ENCODE measurements at regions not wholly inside any gene's neighbourhood (a gene's known extent, or its start where the extent isn't known, plus 50 kb on each side); places are given as distances from the start of the nearest gene placed in this dataset.
"Not testable (repeated sequence)": the region's sequence is repeated elsewhere in the genome, so short reads cannot be mapped to it uniquely, and the experiment has no call there.

DNA sequence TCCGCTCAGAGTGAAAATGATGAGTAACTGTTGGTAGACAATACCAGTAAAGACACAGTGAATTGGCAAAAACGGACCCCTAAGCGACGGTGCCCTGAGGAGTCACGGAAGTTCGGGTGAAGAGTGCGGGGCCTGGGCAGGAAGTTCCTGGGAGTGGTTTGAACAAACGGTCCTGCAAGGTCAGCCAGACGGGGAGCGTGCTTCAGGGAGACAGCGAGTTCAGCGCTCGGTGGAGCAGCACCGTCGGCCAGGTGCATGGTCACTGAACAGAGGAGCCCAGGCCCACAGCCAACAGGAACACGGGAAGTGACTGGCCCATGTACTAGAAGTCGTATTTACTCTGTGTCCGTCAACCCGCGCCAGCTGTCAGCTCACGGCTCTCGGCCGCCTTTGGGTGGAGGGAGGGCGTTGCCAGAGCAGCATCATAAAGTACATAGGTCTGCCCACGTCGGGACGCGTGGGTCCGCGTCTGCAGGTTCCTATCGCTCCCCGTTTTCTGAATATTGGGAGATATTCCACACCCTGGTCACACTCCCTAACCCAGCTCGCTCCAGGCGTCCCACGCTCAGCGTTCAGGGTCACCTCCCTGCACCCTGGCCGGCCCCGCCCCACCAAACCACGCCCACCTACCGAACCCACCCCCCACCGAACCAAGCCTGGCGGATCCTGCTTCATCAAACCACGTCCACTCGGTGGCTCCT is 75.6 kb upstream of the UXS1 start:
- Histone ChIP-seq H3K79me2 (ENCODE audit: insufficient read depth, low read length) (no peaks in the 10 kb centered on the region), H4K20me1 (ENCODE audit: insufficient read depth, low read length) (no peaks in the 10 kb centered on the region), H3K27ac (ENCODE audit: low read length) (no peak overlapping the region), H3K36me3 (ENCODE audit: insufficient read depth, low read length) (no peaks in the 10 kb centered on the region), H3K4me2 (ENCODE audit: insufficient read depth, low read length) (no peak overlapping the region), H3K4me1 (ENCODE audit: insufficient read depth, low read length) (no peaks in the 10 kb centered on the region), H3K4me3 (ENCODE audit: low read depth in 1 of 2, low read length in 2 of 2) (no peak overlapping the region), H3K9me3 (ENCODE audit: insufficient read depth, low read length, severe bottlenecking) (no peaks in the 10 kb centered on the region), H2AFZ (ENCODE audit: low read depth, low read length) (no peak overlapping the region), H3K27me3 (ENCODE audit: insufficient read depth, low read length, poor library complexity) (no peaks in the 10 kb centered on the region), H3K9ac (ENCODE audit: low read depth, low read length) (no peak overlapping the region)
- DNase-seq: no peak
- ATAC-seq (ENCODE audit: insufficient read depth, low read depth): no peak
- TF ChIP-seq EZH2 (IDR thresholded peaks at IDR 0.05; ENCODE audit: borderline replicate concordance, low read depth, low read length, severe bottlenecking) (no peak), CTCF (IDR thresholded peaks at IDR 0.05; ENCODE audit: borderline replicate concordance, extremely low read depth, low read length, poor library complexity, severe bottlenecking) (no peak)

- ATAC-seq (ENCODE audit: insufficient read depth, low read depth) (no peak), DNase-seq (no peak)
- H2AFZ ChIP-seq (ENCODE audit: low read depth, low read length): no peak overlapping the region
- H3K27ac ChIP-seq (ENCODE audit: low read length): no peak overlapping the region
- no peaks in the 10 kb centered on the region for H3K4me1 ChIP-seq (ENCODE audit: insufficient read depth, low read length)
- H3K9ac ChIP-seq (ENCODE audit: low read depth, low read length): no peak overlapping the region
- no peaks in the 10 kb centered on the region for H3K79me2 ChIP-seq (ENCODE audit: insufficient read depth, low read length)
- H4K20me1 ChIP-seq (ENCODE audit: insufficient read depth, low read length): no peaks in the 10 kb centered on the region
- H3K4me2 ChIP-seq (ENCODE audit: insufficient read depth, low read length): no peak overlapping the region
- H3K27me3 ChIP-seq (ENCODE audit: insufficient read depth, low read length, poor library complexity): no peaks in the 10 kb centered on the region
- no peak overlapping the region for H3K4me3 ChIP-seq (ENCODE audit: low read depth in 1 of 2, low read length in 2 of 2)
- H3K9me3 ChIP-seq (ENCODE audit: insufficient read depth, low read length, severe bottlenecking): no peaks in the 10 kb centered on the region
- no peaks in the 10 kb centered on the region for H3K36me3 ChIP-seq (ENCODE audit: insufficient read depth, low read length)
- no peak for TF ChIP-seq EZH2 (IDR thresholded peaks at IDR 0.05; ENCODE audit: borderline replicate concordance, low read depth, low read length, severe bottlenecking)
- TF ChIP-seq CTCF (IDR thresholded peaks at IDR 0.05; ENCODE audit: borderline replicate concordance, extremely low read depth, low read length, poor library complexity, severe bottlenecking): no peak
These were observed 73.9 kb upstream of the UXS1 start for GRCh38 chr2:106267997-106268396.

- Histone ChIP-seq H3K27me3 (ENCODE audit: insufficient read depth, low read length, poor library complexity) (no peaks in the 10 kb centered on the region), H4K20me1 (ENCODE audit: insufficient read depth, low read length) (no peaks in the 10 kb centered on the region), H3K4me3 (ENCODE audit: low read depth in 1 of 2, low read length in 2 of 2) (no peak overlapping the region), H3K9ac (ENCODE audit: low read depth, low read length) (no peak overlapping the region), H2AFZ (ENCODE audit: low read depth, low read length) (no peak overlapping the region), H3K27ac (ENCODE audit: low read length) (no peak overlapping the region), H3K4me2 (ENCODE audit: insufficient read depth, low read length) (no peak overlapping the region), H3K79me2 (ENCODE audit: insufficient read depth, low read length) (no peaks in the 10 kb centered on the region), H3K36me3 (ENCODE audit: insufficient read depth, low read length) (no peaks in the 10 kb centered on the region), H3K9me3 (ENCODE audit: insufficient read depth, low read length, severe bottlenecking) (no peaks in the 10 kb centered on the region), H3K4me1 (ENCODE audit: insufficient read depth, low read length) (no peaks in the 10 kb centered on the region)
- TF ChIP-seq EZH2 (IDR thresholded peaks at IDR 0.05; ENCODE audit: borderline replicate concordance, low read depth, low read length, severe bottlenecking) (no peak), CTCF (IDR thresholded peaks at IDR 0.05; ENCODE audit: borderline replicate concordance, extremely low read depth, low read length, poor library complexity, severe bottlenecking) (no peak)
- DNase-seq (no peak), ATAC-seq (ENCODE audit: insufficient read depth, low read depth) (no peak)
These were observed 67.8 kb upstream of the UXS1 start for GRCh38 chr2:106261871-106262321.

GRCh38 chr2:106258859-106259258 is 64.8 kb upstream of the UXS1 start:
- not testable (repeated sequence) for H2AFZ ChIP-seq (ENCODE audit: low read depth, low read length); H3K9me3 ChIP-seq (ENCODE audit: insufficient read depth, low read length, severe bottlenecking); H3K4me3 ChIP-seq (ENCODE audit: low read depth in 1 of 2, low read length in 2 of 2); ATAC-seq (ENCODE audit: insufficient read depth, low read depth); H3K27ac ChIP-seq (ENCODE audit: low read length); DNase-seq; H3K36me3 ChIP-seq (ENCODE audit: insufficient read depth, low read length); H3K4me2 ChIP-seq (ENCODE audit: insufficient read depth, low read length); H3K79me2 ChIP-seq (ENCODE audit: insufficient read depth, low read length); H4K20me1 ChIP-seq (ENCODE audit: insufficient read depth, low read length); H3K4me1 ChIP-seq (ENCODE audit: insufficient read depth, low read length); H3K27me3 ChIP-seq (ENCODE audit: insufficient read depth, low read length, poor library complexity); H3K9ac ChIP-seq (ENCODE audit: low read depth, low read length)
